K562 (cell line): ENCODE measurements at regions not wholly inside any gene's neighbourhood (a gene's known extent, or its start where the extent isn't known, plus 50 kb on each side); places are given as distances from the start of the nearest gene placed in this dataset.

Experiments
- ATAC-seq: fragments of 200-7000 bp; cut with Tn5 transposase; 3 replicates; pipeline ENCODE4 v1.9.1; 2020; ENCODE audit warnings: moderate library complexity
- BruUV-seq: library from RNA; stranded (reverse); fragments of 400-500 nt; replicated peaks from 2 replicates; lab custom pipeline; 2021; lab: Mats Ljungman, UMichigan
- CTCF ChIA-PET: fragments of 300-600 bp; formaldehyde crosslinking; extraction: SDS; loops from one replicate; lab custom pipeline; 2021; ENCODE audit warnings: low intra/inter-chr PET ratio; lab: Yijun Ruan, JAX
- POLR2A ChIA-PET: fragments of 300-600, 350-650 bp; sonication (Branson Sonifier 250); formaldehyde crosslinking; extraction: SDS; loops from one replicate; lab custom pipeline; 2021; ENCODE audit warnings: antibody characterized with exemption, inconsistent platforms; lab: Yijun Ruan, JAX
- DNase-seq, 4 experiments: peaks; one replicate each; pipeline versions ENCODE4 v3.0.0 to v3.0.0-alpha.2; 2011 to 2018; ENCODE audit warnings: low spot score in 3 of 4, mixed read lengths in 3 of 4; ENCODE audit errors: extremely low read depth in 1 of 4
- FAIRE-seq: peaks from 2 replicates; lab custom pipeline; 2011; peaks lifted over from hg19 to GRCh38; lab: Jason Lieb, UNC
- H2AFZ ChIP-seq: 2 replicates; pipeline ENCODE4 v1.6.0; 2011; ENCODE audit warnings: low read depth, low read length, control low read depth, inconsistent platforms
- H3K27ac ChIP-seq: fragments of 200-600 bp; 3 replicates; pipeline ENCODE4 v1.8.0; 2011; ENCODE audit warnings: low read depth, mild to moderate bottlenecking, control low read depth, inconsistent platforms, low read length, moderate library complexity, mixed read lengths; ENCODE audit errors: extremely low read depth
- H3K27me3 ChIP-seq, 2 experiments: fragments of 300-600 bp in 1 of 2; 2 replicates in 1 of 2; 3 replicates in 1 of 2; pipeline versions ENCODE4 v1.6.0 to v1.8.0; 2011; ENCODE audit warnings: inconsistent platforms in 2 of 2, low read length in 2 of 2, mild to moderate bottlenecking in 1 of 2, mixed read lengths in 1 of 2, moderate library complexity in 1 of 2; ENCODE audit not compliant: control insufficient read depth in 2 of 2, insufficient read depth in 2 of 2
- H3K36me3 ChIP-seq: fragments of 300-600 bp; 3 replicates; pipeline ENCODE4 v1.8.0; 2011; ENCODE audit warnings: mild to moderate bottlenecking, low read length, inconsistent platforms; ENCODE audit not compliant: control insufficient read depth, insufficient read depth
- H3K4me1 ChIP-seq, 2 experiments: fragments of 200-600 bp in 1 of 2; replicated peaks in 1 of 2; 2 replicates in 1 of 2; 3 replicates in 1 of 2; pipeline versions ENCODE4 v1.5.1 to v1.8.0; 2011; ENCODE audit warnings: inconsistent platforms in 2 of 2, low read length in 2 of 2, mild to moderate bottlenecking in 1 of 2, mixed read lengths in 1 of 2, moderate library complexity in 1 of 2; ENCODE audit not compliant: control insufficient read depth in 2 of 2, insufficient read depth in 2 of 2
- H3K4me2 ChIP-seq: 2 replicates; pipeline ENCODE4 v1.6.1; 2011; ENCODE audit warnings: low read length, control low read depth, inconsistent platforms, mixed read lengths; ENCODE audit not compliant: insufficient read depth
- H3K4me3 ChIP-seq: fragments of 200-600 bp; sonication (generic), shearing (Covaris generic); 2 replicates; pipeline ENCODE4 v1.5.1; 2016; ENCODE audit warnings: control low read depth, inconsistent platforms
- H3K79me2 ChIP-seq: fragments of 200-600 bp; 3 replicates; pipeline ENCODE4 v1.8.0; 2011; ENCODE audit warnings: low read length, inconsistent platforms; ENCODE audit not compliant: control insufficient read depth, insufficient read depth
- H3K9ac ChIP-seq, 2 experiments: 2 replicates each; pipeline versions ENCODE4 v1.6.0 to v1.6.1; 2011; ENCODE audit warnings: low read depth in 2 of 2, low read length in 2 of 2, control low read depth in 1 of 2, inconsistent platforms in 1 of 2, mild to moderate bottlenecking in 1 of 2, mixed read lengths in 1 of 2; ENCODE audit not compliant: insufficient read depth in 1 of 2
- H3K9me1 ChIP-seq: one replicate; pipeline ENCODE4 v1.6.0; 2011; ENCODE audit warnings: inconsistent platforms, mild to moderate bottlenecking, low read length, moderate library complexity; ENCODE audit not compliant: control insufficient read depth, insufficient read depth
- H3K9me3 ChIP-seq: replicated peaks from 2 replicates; pipeline ENCODE4 v1.5.1; 2011; ENCODE audit warnings: low read depth, low read length, inconsistent platforms; ENCODE audit not compliant: control insufficient read depth, insufficient read depth
- H4K20me1 ChIP-seq: replicated peaks from 2 replicates; pipeline ENCODE4 v1.6.1; 2011; ENCODE audit warnings: low read length, inconsistent platforms, mixed read lengths; ENCODE audit not compliant: control insufficient read depth, insufficient read depth
- HDAC6 ChIP-seq: IDR thresholded peaks from 2 replicates; pipeline ENCODE4 v1.6.1; 2012; ENCODE audit warnings: low read depth, mild to moderate bottlenecking, control low read depth, inconsistent platforms, low read length, moderate library complexity
- KDM5B ChIP-seq: fragments of 200-600 bp; sonication (generic); IDR thresholded peaks from 2 replicates; pipeline ENCODE4 v1.6.1; 2012; ENCODE audit warnings: low read depth, mild to moderate bottlenecking, moderate library complexity, low read length, control low read depth, inconsistent platforms; ENCODE audit not compliant: insufficient replicate concordance
- MYBL2 ChIP-seq, 2 experiments: fragments of 450-650 bp in 1 of 2; sonication (generic) in 1 of 2; formaldehyde crosslinking in 1 of 2; IDR thresholded peaks; 2 replicates each; pipeline versions ENCODE4 v1.6.1 to v1.8.1; 2017 to 2022; ENCODE audit warnings: borderline replicate concordance in 1 of 2, inconsistent platforms in 1 of 2, low read depth in 1 of 2, mild to moderate bottlenecking in 1 of 2, missing genetic modification reagents in 1 of 2, moderate library complexity in 1 of 2
- SMAD4 ChIP-seq: fragments of 250-450 bp; sonication (Bioruptor Pico); conservative IDR thresholded peaks from 2 replicates; pipeline ENCODE4 v1.8.0; 2021; ENCODE audit warnings: inconsistent platforms, mild to moderate bottlenecking, moderate library complexity
- TSC22D4 ChIP-seq: fragments of 450-650 bp; IDR thresholded peaks from 2 replicates; pipeline ENCODE4 v1.6.1; 2016; ENCODE audit warnings: missing genetic modification characterization, missing biosample characterization, control low read depth
- ZFP30 ChIP-seq: fragments of 250-450 bp; sonication (Bioruptor Pico); IDR thresholded peaks from 2 replicates; pipeline ENCODE4 v1.8.0; 2022; ENCODE audit warnings: moderate library complexity, mild to moderate bottlenecking, inconsistent platforms, borderline replicate concordance
- WGBS: fragments of 100-300 bp; shearing (Covaris generic); methylation state at CpG from one replicate; pipeline ENCODE4 v1.1.6; 2016; ENCODE audit warnings: low coverage, mixed read lengths; ENCODE audit not compliant: insufficient coverage; ENCODE audit errors: missing lambda C conversion rate; 5-methylcytosine and 5-hydroxymethylcytosine counted together
- in situ Hi-C: fragments of 300-500 bp; cut with MboI; formaldehyde crosslinking; loops from 4 replicates; pipeline ENCODE4 v1.15.0; 2018; ENCODE audit warnings: inconsistent platforms, mixed read lengths
- intact Hi-C: fragments of 100-400 bp; cut with micrococcal nuclease; formaldehyde crosslinking; loops from 2 replicates; pipeline ENCODE4 v1.14.2; 2022
- TF ChIP-seq, protein P1 (sequence below): IDR thresholded peaks from 2 replicates; pipeline ENCODE4 v1.6.1; 2011; ENCODE audit warnings: borderline replicate concordance, low read depth, mild to moderate bottlenecking, moderate library complexity, low read length; ENCODE audit not compliant: insufficient read depth, poor library complexity, severe bottlenecking
- TF ChIP-seq, protein P2 (sequence below): fragments of 250-450 bp; sonication (Bioruptor Pico); IDR thresholded peaks from 2 replicates; pipeline ENCODE4 v1.8.0; 2022; ENCODE audit warnings: moderate library complexity, mild to moderate bottlenecking, inconsistent platforms

DNA sequence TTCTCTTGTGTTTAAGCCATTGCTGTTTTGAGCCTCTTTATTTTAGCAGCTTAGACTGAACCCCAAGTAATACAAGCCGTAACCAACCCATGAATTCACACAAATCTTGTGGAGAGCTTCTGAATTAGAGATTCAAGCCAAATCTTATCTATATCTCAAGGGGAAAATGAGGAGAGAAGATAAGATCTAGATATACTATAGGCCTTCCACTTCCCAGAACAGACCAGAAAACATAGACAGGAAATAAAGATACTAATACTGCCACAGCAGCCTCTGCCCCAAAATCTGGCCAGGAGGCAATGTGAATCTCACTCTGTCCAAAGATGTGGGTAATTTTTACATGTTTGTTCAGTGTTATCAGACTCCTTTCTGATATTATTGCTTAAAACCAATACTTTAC is 307.2 kb downstream of the PTEN start:
- H3K27ac ChIP-seq, result no peak overlapping the region
- no peaks in the 10 kb centered on the region for H4K20me1 ChIP-seq
- H2AFZ ChIP-seq, result no peak overlapping the region
- no peak for TF ChIP-seq KDM5B
- TF ChIP-seq TSC22D4 (tag), result no peak
- TF ChIP-seq, protein P1, sequence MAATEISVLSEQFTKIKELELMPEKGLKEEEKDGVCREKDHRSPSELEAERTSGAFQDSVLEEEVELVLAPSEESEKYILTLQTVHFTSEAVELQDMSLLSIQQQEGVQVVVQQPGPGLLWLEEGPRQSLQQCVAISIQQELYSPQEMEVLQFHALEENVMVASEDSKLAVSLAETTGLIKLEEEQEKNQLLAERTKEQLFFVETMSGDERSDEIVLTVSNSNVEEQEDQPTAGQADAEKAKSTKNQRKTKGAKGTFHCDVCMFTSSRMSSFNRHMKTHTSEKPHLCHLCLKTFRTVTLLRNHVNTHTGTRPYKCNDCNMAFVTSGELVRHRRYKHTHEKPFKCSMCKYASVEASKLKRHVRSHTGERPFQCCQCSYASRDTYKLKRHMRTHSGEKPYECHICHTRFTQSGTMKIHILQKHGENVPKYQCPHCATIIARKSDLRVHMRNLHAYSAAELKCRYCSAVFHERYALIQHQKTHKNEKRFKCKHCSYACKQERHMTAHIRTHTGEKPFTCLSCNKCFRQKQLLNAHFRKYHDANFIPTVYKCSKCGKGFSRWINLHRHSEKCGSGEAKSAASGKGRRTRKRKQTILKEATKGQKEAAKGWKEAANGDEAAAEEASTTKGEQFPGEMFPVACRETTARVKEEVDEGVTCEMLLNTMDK, result no peak
- TF ChIP-seq MYBL2 (IDR thresholded peaks at IDR 0.05; ENCODE audit: low read depth), result no peak
- TF ChIP-seq MYBL2 (CRISPR knock-in tag; IDR thresholded peaks at IDR 0.05; ENCODE audit: borderline replicate concordance), result no peak
- no peak for TF ChIP-seq HDAC6
- TF ChIP-seq, protein P2, sequence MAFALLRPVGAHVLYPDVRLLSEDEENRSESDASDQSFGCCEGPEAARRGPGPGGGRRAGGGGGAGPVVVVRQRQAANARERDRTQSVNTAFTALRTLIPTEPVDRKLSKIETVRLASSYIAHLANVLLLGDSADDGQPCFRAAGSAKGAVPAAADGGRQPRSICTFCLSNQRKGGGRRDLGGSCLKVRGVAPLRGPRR (CRISPR knock-in tag), result no peak
- TF ChIP-seq ZFP30 (CRISPR knock-in tag), result no peak
- TF ChIP-seq SMAD4 (CRISPR knock-in tag), result no peak
- H3K9me1 ChIP-seq, result no peaks in the 10 kb centered on the region
- ChIA-PET CTCF (no interaction called here), POLR2A (no interaction called here)
- no peak overlapping the region for H3K4me2 ChIP-seq
- ATAC-seq, result no peak
- no peaks in the 10 kb centered on the region for H3K9me3 ChIP-seq
- no peak for FAIRE-seq
- H3K4me1 ChIP-seq, result no peaks in the 10 kb centered on the region
- BruUV-seq, result no TSS peak
- H3K79me2 ChIP-seq, result no peaks in the 10 kb centered on the region
- DNase-seq, result no peak
- H3K36me3 ChIP-seq, result no peaks in the 10 kb centered on the region
- H3K27me3 ChIP-seq, result no peaks in the 10 kb centered on the region
- H3K4me3 ChIP-seq, result no peak overlapping the region
- WGBS, result 13% methylated on average over 1 of the region's 1 CpG
- no peak overlapping the region for H3K9ac ChIP-seq
- in situ Hi-C loops (no loop called here), intact Hi-C loops (no loop called here)
